Stomach (tissue), 8 donors: ENCODE measurements at regions not wholly inside any gene's neighbourhood (a gene's known extent, or its start where the extent isn't known, plus 50 kb on each side); places are given as distances from the start of the nearest gene placed in this dataset.

ENCODE experiments used
- DNase-seq, 2 donors: peaks; one replicate each; pipeline versions ENCODE4 v3.0.0 to v3.0.0-alpha.2; 2013 to 2019
- H3K27ac ChIP-seq, 5 donors: fragments of 200-600 bp in 4 of 5; sonication (generic) in 4 of 5; one replicate each; pipeline ENCODE4 v1.5.1; 2013 to 2019; ENCODE audit warnings: mild to moderate bottlenecking in 1 of 5, moderate library complexity in 1 of 5
- H3K27me3 ChIP-seq, 3 donors: fragments of 200-600 bp; sonication (generic); one replicate each; pipeline ENCODE4 v1.5.1; 2017 to 2019; ENCODE audit warnings: mixed run types in 1 of 3
- H3K36me3 ChIP-seq, 4 donors: fragments of 200-600 bp; sonication (generic); 1 replicate in 3 of 4; 2 replicates in 1 of 4; pipeline ENCODE4 v1.5.1; 2016 to 2019
- H3K4me1 ChIP-seq, 4 donors: fragments of 200-600 bp; sonication (generic); one replicate each; pipeline ENCODE4 v1.5.1; 2016 to 2019
- H3K4me3 ChIP-seq, 4 donors: fragments of 200-600 bp; sonication (generic) in 3 of 4; one replicate each; pipeline ENCODE4 v1.5.1; 2016 to 2019; ENCODE audit warnings: mild to moderate bottlenecking in 1 of 4
- H3K9me3 ChIP-seq, 4 donors: fragments of 200-600 bp; sonication (generic); one replicate each; pipeline ENCODE4 v1.5.1; 2016 to 2019
- CTCF ChIP-seq, 7 experiments: fragments of 450-650 bp in 4 of 7; fragments of 200-600 bp in 3 of 7; sonication (generic) in 3 of 7; IDR thresholded peaks; one replicate each; pipeline ENCODE4 v1.5.1; 2016 to 2019; ENCODE audit warnings: antibody characterized with exemption in 7 of 7, control low read depth in 2 of 7, mild to moderate bottlenecking in 1 of 7
- EP300 ChIP-seq: sonication (generic); formaldehyde crosslinking; IDR thresholded peaks from one replicate; pipeline ENCODE4 v1.6.1; 2017; ENCODE audit warnings: antibody characterized with exemption
- POLR2A ChIP-seq, 4 donors: fragments of 450-650 bp; IDR thresholded peaks; one replicate each; pipeline ENCODE4 v1.6.1; 2016; ENCODE audit warnings: antibody characterized with exemption in 4 of 4, control low read depth in 2 of 4, mild to moderate bottlenecking in 1 of 4, moderate library complexity in 1 of 4
- POLR2AphosphoS5 ChIP-seq, 3 donors: sonication (generic); formaldehyde crosslinking; IDR thresholded peaks; one replicate each; pipeline ENCODE4 v1.6.1; 2016; ENCODE audit warnings: antibody characterized with exemption in 3 of 3
- WGBS, 5 donors: extraction: QIAGEN DNeasy Blood & Tissue Kit in 3 of 5; methylation state at CpG; one replicate each; pipeline versions ENCODE4 v1.1.5 to v1.1.7; 2013 to 2018; 5-methylcytosine and 5-hydroxymethylcytosine counted together
- intact Hi-C: fragments of 100-400 bp; cut with DNase I; formaldehyde crosslinking; loops from one replicate; pipeline ENCODE4 v1.15.1; 2023; ENCODE audit warnings: low total_unique reads
- donor health status: healthy with polysubstance abuse.
- donor health status: Bipolar disorder and iron deficiency.
- donor health status: healthy.

- H3K27me3 ChIP-seq = no peaks in the 10 kb centered on the region
- peaks cover 0 to 3% (median 0%) of the 10 kb centered on the region in 4 donors for H3K4me1 ChIP-seq
- H3K36me3 ChIP-seq = no peaks in the 10 kb centered on the region
- no peak overlapping the region for H3K27ac ChIP-seq
- no peaks in the 10 kb centered on the region for H3K9me3 ChIP-seq
- intact Hi-C loops = no loop called here
- H3K4me3 ChIP-seq = no peak overlapping the region
- 54 to 79% (median 73%) methylated on average over 1 of the region's 1 CpG for WGBS, 5 donors
- TF ChIP-seq CTCF (IDR thresholded peaks at IDR 0.05) (no peak), EP300 (no peak), POLR2AphosphoS5 (IDR thresholded peaks at IDR 0.05) (no peak), POLR2A (IDR thresholded peaks at IDR 0.05) (no peak)
- no peak for DNase-seq
Observed at GRCh38 chr12:89140141-89140540, 212.2 kb downstream of the DUSP6 start.

DNA sequence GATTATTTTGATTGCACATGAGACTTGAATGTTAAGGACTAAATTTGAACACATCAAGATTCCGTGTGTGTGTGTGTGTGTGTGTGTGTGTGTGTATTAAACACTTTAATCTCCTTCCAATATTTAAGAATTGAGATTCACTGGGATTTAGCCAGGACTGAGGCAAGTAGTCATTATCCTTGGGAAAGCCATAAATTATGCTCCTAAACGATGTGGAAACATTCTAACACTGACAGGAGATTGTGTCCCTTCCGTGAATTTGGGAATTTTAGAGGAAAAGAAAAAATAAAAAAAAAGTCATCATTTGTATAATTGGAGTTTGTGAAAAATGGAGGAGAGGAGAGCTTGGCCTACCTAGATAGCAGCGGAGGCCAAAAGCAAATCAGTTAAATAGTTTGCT is 212.9 kb downstream of the DUSP6 start:
- TF ChIP-seq EP300 (no peak), POLR2A (IDR thresholded peaks at IDR 0.05) (no peak), CTCF (IDR thresholded peaks at IDR 0.05) (no peak)
- no peak overlapping the region for H3K4me3 ChIP-seq
- WGBS, 5 donors = 78 to 89% (median 86%) methylated on average over 4 of the region's 4 CpGs
- peaks cover 0 to 3% (median 0%) of the 10 kb centered on the region in 4 donors for H3K4me1 ChIP-seq
- H3K9me3 ChIP-seq = no peaks in the 10 kb centered on the region
- intact Hi-C loops = no loop called here
- no peaks in the 10 kb centered on the region for H3K36me3 ChIP-seq
- H3K27ac ChIP-seq = no peak overlapping the region
- DNase-seq = no peak
- no peaks in the 10 kb centered on the region for H3K27me3 ChIP-seq

DNA sequence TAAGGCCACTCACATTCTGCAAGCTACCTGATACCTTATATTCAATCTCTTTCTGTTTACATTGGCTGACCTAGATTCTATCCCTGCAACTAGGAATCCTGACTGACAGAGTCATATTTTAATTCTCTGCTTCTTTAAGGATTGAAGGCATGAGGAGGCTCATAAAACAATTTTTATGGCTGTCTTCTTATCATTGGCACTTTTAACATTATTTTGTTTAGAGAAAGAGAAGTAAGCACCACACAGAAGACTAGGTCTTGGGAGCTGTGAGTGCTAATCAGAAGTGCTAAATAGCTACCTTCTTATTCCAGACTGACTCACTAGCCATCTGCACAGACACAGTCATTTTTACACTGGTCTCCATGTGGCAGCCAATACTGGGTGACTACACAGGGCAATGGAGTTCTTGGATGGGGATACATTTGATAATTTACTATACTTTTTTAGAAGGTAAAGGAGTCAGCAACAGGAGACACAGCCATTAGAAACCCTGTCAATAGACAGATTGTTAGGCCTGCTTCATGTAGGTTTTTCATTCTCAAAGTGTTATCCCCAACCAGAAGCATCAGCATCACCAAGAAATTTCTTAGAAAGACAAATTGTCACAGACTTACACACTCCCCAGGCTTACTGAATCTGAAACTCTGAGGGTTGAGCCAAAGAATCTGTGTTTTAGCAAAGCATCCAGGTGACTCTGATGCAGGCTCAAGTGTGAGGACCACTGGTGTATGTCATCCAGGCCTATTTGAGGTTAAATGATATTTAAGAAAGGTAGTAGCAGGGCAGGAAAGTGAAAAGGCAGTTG is 214.1 kb downstream of the DUSP6 start:
- intact Hi-C loops = no loop called here
- TF ChIP-seq CTCF (IDR thresholded peaks at IDR 0.05) = no peak
- TF ChIP-seq POLR2A (IDR thresholded peaks at IDR 0.05) = no peak
- TF ChIP-seq EP300 = no peak
- no peak for TF ChIP-seq POLR2AphosphoS5 (IDR thresholded peaks at IDR 0.05)

GRCh38 chr12:89135976-89136634 is 216.2 kb downstream of the DUSP6 start:
- Histone ChIP-seq H3K27ac (no peak overlapping the region), H3K27me3 (no peaks in the 10 kb centered on the region), H3K4me1 (peaks cover 0 to 3% (median 0%) of the 10 kb centered on the region in 4 donors), H3K36me3 (no peaks in the 10 kb centered on the region), H3K4me3 (no peak overlapping the region), H3K9me3 (no peaks in the 10 kb centered on the region)
- TF ChIP-seq POLR2AphosphoS5 (IDR thresholded peaks at IDR 0.05) (no peak), EP300 (no peak), CTCF (IDR thresholded peaks at IDR 0.05) (no peak), POLR2A (IDR thresholded peaks at IDR 0.05) (no peak)
- no peak for DNase-seq
- intact Hi-C loops = no loop called here

More for the DNA sequence above, 214.1 kb downstream of the DUSP6 start:
- Histone ChIP-seq H3K27me3 (no peaks in the 10 kb centered on the region), H3K36me3 (no peaks in the 10 kb centered on the region), H3K9me3 (no peaks in the 10 kb centered on the region), H3K27ac (no peak overlapping the region), H3K4me3 (no peak overlapping the region), H3K4me1 (peaks cover 0 to 3% (median 0%) of the 10 kb centered on the region in 4 donors)
- no peak for DNase-seq
